GM12892 (cell line): ENCODE measurements at regions not wholly inside any gene's neighbourhood (a gene's known extent, or its start where the extent isn't known, plus 50 kb on each side); places are given as distances from the start of the nearest gene placed in this dataset.

Experiments
- DNase-seq: peaks from one replicate; pipeline ENCODE4 v3.0.0; 2011; ENCODE audit not compliant: insufficient read length
- FAIRE-seq: peaks from 2 replicates; lab custom pipeline; 2011; peaks lifted over from hg19 to GRCh38; lab: Jason Lieb, UNC
- POLR2A ChIP-seq: IDR thresholded peaks from 2 replicates; pipeline ENCODE4 v1.6.1; 2011; ENCODE audit warnings: low read depth, low read length, control low read depth
- POLR2AphosphoS5 ChIP-seq: IDR thresholded peaks from 2 replicates; pipeline ENCODE4 v1.6.1; 2011; ENCODE audit warnings: low read depth, low read length, control low read depth
- TAF1 ChIP-seq: IDR thresholded peaks from 2 replicates; pipeline ENCODE4 v1.6.1; 2011; ENCODE audit warnings: low read depth, mild to moderate bottlenecking, control low read depth, low read length, borderline replicate concordance

- DNase-seq, result no peak
- no peak for TF ChIP-seq POLR2AphosphoS5
- TF ChIP-seq TAF1, result no peak
- TF ChIP-seq POLR2A, result no peak
- peak; percentile 57 for FAIRE-seq
Observed at GRCh38 chr1:79353224-79353623, 346.7 kb upstream of the ADGRL4 start.

GRCh38 chr1:79326875-79327274, 320.3 kb upstream of the ADGRL4 start:
- no peak for TF ChIP-seq POLR2A
- TF ChIP-seq TAF1, result no peak
- no peak for TF ChIP-seq POLR2AphosphoS5
- FAIRE-seq (no peak), DNase-seq (no peak)

GRCh38 chr1:79325705-79326104, 319.2 kb upstream of the ADGRL4 start:
- DNase-seq (no peak), FAIRE-seq (no peak)
- TF ChIP-seq POLR2A (no peak), TAF1 (no peak), POLR2AphosphoS5 (no peak)

DNA sequence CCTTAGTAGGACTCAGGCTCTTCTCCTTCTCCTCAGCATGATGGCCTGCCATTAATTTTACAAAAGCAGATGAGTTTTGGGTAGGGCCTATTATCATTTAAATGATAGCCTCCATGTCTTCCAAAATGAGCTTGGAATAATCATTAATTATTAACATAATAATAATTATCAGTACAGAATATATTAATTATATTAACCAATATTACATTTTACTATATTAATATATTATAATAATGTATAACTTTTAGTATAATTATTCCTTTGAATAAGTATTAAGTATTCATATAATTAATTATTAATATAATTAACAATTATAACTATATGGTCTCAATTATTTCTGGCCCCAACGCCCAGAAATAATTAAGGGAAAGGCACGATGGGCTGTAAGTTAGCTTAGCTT, 318.6 kb upstream of the ADGRL4 start:
- FAIRE-seq (no peak), DNase-seq (no peak)
- TF ChIP-seq POLR2AphosphoS5 (no peak), POLR2A (no peak), TAF1 (no peak)

DNA sequence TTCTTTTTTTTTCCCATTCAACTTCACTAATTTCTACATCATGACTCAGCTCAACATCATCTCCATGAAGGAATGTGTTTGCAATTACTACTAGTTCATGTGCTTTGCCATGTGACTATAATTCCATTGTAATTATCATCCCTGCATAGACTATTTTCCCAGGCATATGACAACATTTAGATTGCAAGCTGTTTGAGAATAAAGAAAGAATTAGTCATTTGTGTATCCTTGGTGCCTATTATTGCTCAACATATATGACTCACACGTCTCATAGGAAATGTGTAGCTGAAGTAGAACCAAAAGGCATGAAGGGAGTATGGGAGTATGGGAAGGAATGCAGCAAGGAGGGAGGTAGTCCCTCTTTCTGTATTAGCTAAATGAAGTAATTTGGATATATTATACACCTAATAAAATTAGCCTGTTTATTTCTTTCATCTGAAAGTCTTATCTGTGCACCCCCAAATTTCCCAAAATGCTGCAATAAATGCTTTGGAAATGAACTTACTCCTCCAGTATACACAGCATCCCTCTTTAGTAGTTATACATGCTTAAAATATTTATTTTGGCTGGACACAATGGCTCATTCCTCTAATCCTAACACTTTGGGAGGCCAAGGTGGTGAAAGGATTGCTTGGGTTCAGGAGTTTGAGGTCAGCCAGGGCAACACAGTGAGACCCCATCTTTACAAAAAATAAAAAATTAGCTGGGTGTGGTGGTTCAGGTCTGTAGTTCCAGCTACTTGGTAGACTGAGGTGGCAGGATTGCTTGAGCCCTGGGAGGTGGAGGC, 316.9 kb upstream of the ADGRL4 start:
- no peak for TF ChIP-seq TAF1
- TF ChIP-seq POLR2AphosphoS5, result no peak
- TF ChIP-seq POLR2A, result no peak
- DNase-seq (no peak), FAIRE-seq (no peak)

- FAIRE-seq, result no peak
- no peak for TF ChIP-seq TAF1
- TF ChIP-seq POLR2A, result no peak
- no peak for TF ChIP-seq POLR2AphosphoS5
- no peak for DNase-seq
Observed at GRCh38 chr1:79322511-79323027, 316.0 kb upstream of the ADGRL4 start.

- FAIRE-seq (no peak), DNase-seq (no peak)
- TF ChIP-seq POLR2A (no peak), TAF1 (no peak), POLR2AphosphoS5 (no peak)
Observed at GRCh38 chr1:79312438-79312837, 305.9 kb upstream of the ADGRL4 start.

- TF ChIP-seq POLR2A (no peak), TAF1 (no peak), POLR2AphosphoS5 (no peak)
- FAIRE-seq, result no peak
- DNase-seq, result no peak
Observed at GRCh38 chr1:79310609-79311008, 304.1 kb upstream of the ADGRL4 start.

DNA sequence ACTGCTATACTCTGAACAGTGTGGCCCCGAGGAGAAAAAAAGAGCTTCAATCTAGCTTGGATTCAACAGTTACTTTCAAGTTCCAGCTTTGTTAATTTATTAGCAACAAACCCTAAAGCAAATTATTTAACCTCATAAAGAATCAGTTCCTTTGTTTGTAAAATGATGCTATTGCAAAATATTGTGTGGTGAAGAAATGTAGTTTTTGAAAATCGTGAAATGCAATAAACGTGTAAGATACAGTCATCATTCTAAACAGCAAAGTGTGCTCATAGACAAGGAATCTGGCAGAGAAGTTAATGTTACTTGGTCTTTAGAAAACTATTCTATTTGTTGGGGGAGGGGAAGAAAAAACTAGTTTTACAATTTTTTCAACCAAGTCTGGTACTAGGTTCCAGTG, 297.6 kb upstream of the ADGRL4 start:
- TF ChIP-seq POLR2AphosphoS5, result no peak
- no peak for TF ChIP-seq POLR2A
- no peak for TF ChIP-seq TAF1
- DNase-seq (no peak), FAIRE-seq (no peak)

DNA sequence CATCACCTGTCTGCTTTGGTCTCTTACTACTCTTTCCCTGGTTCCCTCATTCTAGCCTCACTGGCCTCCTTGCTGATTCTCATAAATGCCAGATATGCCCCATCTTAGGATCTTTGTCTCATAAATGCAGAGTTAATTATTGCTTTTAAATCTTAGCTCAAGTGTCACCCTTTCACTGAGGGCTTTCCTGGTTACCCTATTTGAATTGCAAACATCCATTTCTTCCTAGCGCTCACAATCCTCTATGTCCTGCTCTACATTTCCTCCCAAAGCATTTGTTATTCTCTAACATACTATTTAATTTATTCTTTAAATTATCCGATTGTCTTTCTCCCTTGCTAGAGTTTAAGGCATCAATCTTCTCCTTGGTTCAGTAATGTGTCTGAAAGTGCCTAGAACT, 296.5 kb upstream of the ADGRL4 start:
- no peak for FAIRE-seq

DNA sequence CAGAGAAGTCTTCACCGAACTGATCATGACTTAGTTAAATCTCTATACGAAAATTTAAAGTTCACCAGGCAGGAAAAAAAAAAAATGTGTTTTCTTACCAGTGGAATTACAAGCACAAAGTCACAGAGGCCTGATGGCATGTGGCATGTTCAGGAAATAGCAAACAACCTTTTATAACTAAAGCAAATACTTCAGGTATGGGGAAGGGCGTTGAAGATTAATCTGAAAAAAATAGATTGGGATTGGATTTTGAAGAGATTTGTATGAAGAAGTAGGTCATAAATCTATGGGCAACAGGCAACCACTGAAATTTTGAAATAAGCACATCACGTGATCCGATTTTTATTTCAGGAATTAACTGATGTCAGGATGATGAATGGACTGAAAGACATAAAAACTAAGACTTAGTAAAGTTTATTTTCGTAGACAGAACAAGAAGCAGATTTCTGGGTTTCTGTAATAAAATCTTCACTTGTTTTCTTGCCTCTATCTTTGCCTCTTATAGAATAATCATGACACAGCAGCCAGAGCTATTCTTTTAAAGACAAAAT, 295.9 kb upstream of the ADGRL4 start:
- FAIRE-seq, result no peak
- no peak for TF ChIP-seq TAF1
- no peak for TF ChIP-seq POLR2AphosphoS5
- no peak for TF ChIP-seq POLR2A
- DNase-seq, result no peak

More for the DNA sequence above, 296.5 kb upstream of the ADGRL4 start:
- DNase-seq, result no peak
- TF ChIP-seq POLR2A, result no peak
- TF ChIP-seq POLR2AphosphoS5, result no peak
- TF ChIP-seq TAF1, result no peak

GRCh38 chr1:79295967-79296366, 289.4 kb upstream of the ADGRL4 start:
- no peak for DNase-seq
- no peak for FAIRE-seq
- TF ChIP-seq POLR2AphosphoS5 (no peak), TAF1 (no peak), POLR2A (no peak)

- no peak for TF ChIP-seq POLR2A
- TF ChIP-seq TAF1, result no peak
- no peak for TF ChIP-seq POLR2AphosphoS5
- FAIRE-seq (no peak), DNase-seq (no peak)
Observed at GRCh38 chr1:79293611-79294010, 287.1 kb upstream of the ADGRL4 start.
